HEK293T (cell line): ENCODE measurements at regions not wholly inside any gene's neighbourhood (a gene's known extent, or its start where the extent isn't known, plus 50 kb on each side); places are given as distances from the start of the nearest gene placed in this dataset.

Experiments used
- CTCF ChIA-PET: fragments of 350-600 bp; formaldehyde crosslinking; extraction: SDS; loops from one replicate; lab custom pipeline; 2021; ENCODE audit warnings: antibody characterized with exemption, inconsistent platforms; lab: Yijun Ruan, JAX
- POLR2A ChIA-PET: fragments of 350-600 bp; formaldehyde crosslinking; extraction: SDS; loops from one replicate; lab custom pipeline; 2020; ENCODE audit warnings: antibody characterized with exemption, inconsistent platforms; lab: Yijun Ruan, JAX
- DNase-seq: peaks from one replicate; pipeline ENCODE4 v3.0.0; 2012; ENCODE audit warnings: mixed read lengths; ENCODE audit errors: extremely low spot score
- ARNT ChIP-seq: fragments of 450-650 bp; IDR thresholded peaks from 2 replicates; pipeline ENCODE4 v1.6.1; 2017; ENCODE audit warnings: mild to moderate bottlenecking
- BHLHE40 ChIP-seq: fragments of 450-650 bp; IDR thresholded peaks from 2 replicates; pipeline ENCODE4 v1.6.1; 2016; ENCODE audit warnings: mild to moderate bottlenecking, moderate library complexity, borderline replicate concordance
- CTBP1 ChIP-seq: fragments of 450-650 bp; IDR thresholded peaks from 2 replicates; pipeline ENCODE4 v1.6.1; 2016; ENCODE audit warnings: borderline replicate concordance
- ELF4 ChIP-seq: fragments of 450-650 bp; IDR thresholded peaks from 2 replicates; pipeline ENCODE4 v1.6.1; 2017; ENCODE audit warnings: antibody characterized with exemption
- FOXA1 ChIP-seq: fragments of 450-650 bp; IDR thresholded peaks from 2 replicates; pipeline ENCODE4 v1.6.1; 2016; ENCODE audit warnings: mild to moderate bottlenecking
- FOXK2 ChIP-seq: fragments of 450-650 bp; IDR thresholded peaks from 2 replicates; pipeline ENCODE4 v1.6.1; 2016; ENCODE audit warnings: mild to moderate bottlenecking
- FOXM1 ChIP-seq: fragments of 450-650 bp; IDR thresholded peaks from 2 replicates; pipeline ENCODE4 v1.6.1; 2017; ENCODE audit warnings: mild to moderate bottlenecking, borderline replicate concordance
- HDGF ChIP-seq: fragments of 450-650 bp; IDR thresholded peaks from 2 replicates; pipeline ENCODE4 v1.6.1; 2017; ENCODE audit warnings: antibody characterized with exemption, borderline replicate concordance
- L3MBTL2 ChIP-seq: fragments of 450-650 bp; conservative IDR thresholded peaks from 2 replicates; pipeline ENCODE4 v1.6.1; 2016; ENCODE audit warnings: mild to moderate bottlenecking
- LEF1 ChIP-seq: fragments of 450-650 bp; IDR thresholded peaks from 2 replicates; pipeline ENCODE4 v1.6.1; 2017; ENCODE audit warnings: mild to moderate bottlenecking, borderline replicate concordance
- NFRKB ChIP-seq: fragments of 450-650 bp; IDR thresholded peaks from 2 replicates; pipeline ENCODE4 v1.6.1; 2016; ENCODE audit warnings: mild to moderate bottlenecking, moderate library complexity
- PKNOX1 ChIP-seq: fragments of 450-650 bp; IDR thresholded peaks from 2 replicates; pipeline ENCODE4 v1.6.1; 2016
- SP1 ChIP-seq: fragments of 450-650 bp; IDR thresholded peaks from 2 replicates; pipeline ENCODE4 v1.6.1; 2017
- SUZ12 ChIP-seq: fragments of 450-650 bp; IDR thresholded peaks from 2 replicates; pipeline ENCODE4 v1.6.1; 2016; ENCODE audit warnings: mild to moderate bottlenecking
- TARDBP ChIP-seq: fragments of 450-650 bp; IDR thresholded peaks from 2 replicates; pipeline ENCODE4 v1.6.1; 2016
- ZNF384 ChIP-seq: fragments of 450-650 bp; IDR thresholded peaks from 2 replicates; pipeline ENCODE4 v1.6.1; 2016

- no peak for TF ChIP-seq PKNOX1
- no peak for TF ChIP-seq L3MBTL2
- no peak for TF ChIP-seq FOXK2
- TF ChIP-seq ZNF384 = no peak
- no peak for TF ChIP-seq SUZ12
- TF ChIP-seq FOXM1 = no peak
- ChIA-PET POLR2A (no interaction called here), CTCF (no interaction called here)
- no peak for DNase-seq
Observed at GRCh38 chr1:106523497-106523896, 533.0 kb upstream of the PRMT6 start.

DNA sequence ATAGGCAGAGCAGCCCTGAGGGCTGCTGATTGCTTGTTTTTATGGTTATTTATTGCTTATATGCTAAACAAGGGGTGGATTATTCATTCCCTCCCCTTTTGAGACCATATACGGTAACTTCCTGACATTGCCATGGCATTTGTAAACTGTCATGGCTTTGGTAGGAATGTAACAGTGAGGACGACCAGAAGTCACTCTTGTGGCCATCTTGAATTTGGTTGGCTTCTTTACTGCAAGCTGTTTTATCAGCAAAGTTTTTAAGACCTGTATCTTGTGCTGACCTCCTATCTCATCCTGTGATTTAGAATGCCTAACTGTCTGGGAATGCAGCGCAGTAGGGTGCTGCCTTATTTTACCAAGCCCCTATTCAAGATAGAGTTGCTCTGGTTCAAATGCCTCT lies 531.8 kb upstream of the PRMT6 start:
- ChIA-PET CTCF (no interaction called here), POLR2A (no interaction called here)
- DNase-seq = no peak
- TF ChIP-seq FOXA1 (no peak), ZNF384 (no peak), ELF4 (no peak), LEF1 (no peak), ARNT (no peak), CTBP1 (no peak), FOXK2 (no peak), SP1 (no peak), L3MBTL2 (no peak), NFRKB (no peak), BHLHE40 (no peak), PKNOX1 (no peak), TARDBP (no peak), FOXM1 (no peak), SUZ12 (no peak), HDGF (no peak)

DNA sequence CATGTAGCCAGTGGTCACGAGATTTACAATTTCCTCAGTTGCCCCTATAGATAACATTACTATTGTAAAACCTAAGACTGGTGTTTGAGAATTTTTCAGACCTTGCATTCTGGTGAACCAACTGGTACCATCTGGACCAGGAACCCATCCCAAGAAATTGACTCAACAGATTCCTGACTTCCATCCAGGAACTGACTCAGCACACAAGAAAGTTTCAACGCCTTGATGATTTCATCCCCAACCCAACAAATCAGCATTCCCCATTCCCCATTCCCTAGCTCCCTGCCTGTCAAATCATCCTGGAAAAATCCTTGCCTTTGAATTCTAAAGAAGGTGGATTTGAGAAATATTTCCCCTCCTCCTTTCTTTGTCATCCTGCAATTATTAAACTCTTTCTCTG lies 529.8 kb upstream of the PRMT6 start:
- DNase-seq = no peak
- POLR2A ChIA-PET = no interaction called here
- TF ChIP-seq ELF4 = no peak
- TF ChIP-seq FOXK2 = no peak
- no peak for TF ChIP-seq PKNOX1
- TF ChIP-seq TARDBP = no peak
- no peak for TF ChIP-seq SUZ12
- no peak for TF ChIP-seq CTBP1
- TF ChIP-seq ZNF384 = no peak
- no peak for TF ChIP-seq NFRKB
- TF ChIP-seq L3MBTL2 = no peak
- no peak for TF ChIP-seq FOXM1
- no peak for TF ChIP-seq SP1
- no peak for TF ChIP-seq BHLHE40
- no peak for TF ChIP-seq LEF1
- TF ChIP-seq ARNT = no peak
- TF ChIP-seq FOXA1 = no peak
- TF ChIP-seq HDGF = no peak
- CTCF ChIA-PET = no interaction called here

DNA sequence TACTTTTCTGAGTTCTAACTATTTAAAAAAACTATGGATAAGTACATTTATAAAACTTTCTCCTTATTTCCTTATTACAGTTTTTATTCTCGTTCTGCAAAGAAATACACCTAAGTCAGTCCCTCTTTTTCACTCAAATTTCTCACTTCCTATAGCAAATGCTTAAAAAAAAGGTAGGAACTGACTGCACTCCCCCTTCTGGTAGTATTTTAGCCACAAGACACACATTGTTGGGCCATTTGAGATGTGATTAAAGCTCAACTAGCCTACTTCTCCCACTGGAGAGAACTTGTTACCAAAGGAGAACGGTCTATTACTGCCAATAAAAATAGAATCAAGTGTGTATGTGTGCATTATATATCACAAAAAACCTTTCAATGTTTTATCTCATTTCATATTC lies 521.9 kb upstream of the PRMT6 start:
- TF ChIP-seq ELF4 (no peak), ARNT (no peak), TARDBP (no peak), CTBP1 (no peak), PKNOX1 (no peak), SUZ12 (no peak), NFRKB (no peak), ZNF384 (no peak), LEF1 (no peak), SP1 (no peak), FOXA1 (no peak), L3MBTL2 (no peak), FOXM1 (no peak)
- no peak for DNase-seq
- CTCF ChIA-PET = no interaction called here
- POLR2A ChIA-PET = no interaction called here

DNA sequence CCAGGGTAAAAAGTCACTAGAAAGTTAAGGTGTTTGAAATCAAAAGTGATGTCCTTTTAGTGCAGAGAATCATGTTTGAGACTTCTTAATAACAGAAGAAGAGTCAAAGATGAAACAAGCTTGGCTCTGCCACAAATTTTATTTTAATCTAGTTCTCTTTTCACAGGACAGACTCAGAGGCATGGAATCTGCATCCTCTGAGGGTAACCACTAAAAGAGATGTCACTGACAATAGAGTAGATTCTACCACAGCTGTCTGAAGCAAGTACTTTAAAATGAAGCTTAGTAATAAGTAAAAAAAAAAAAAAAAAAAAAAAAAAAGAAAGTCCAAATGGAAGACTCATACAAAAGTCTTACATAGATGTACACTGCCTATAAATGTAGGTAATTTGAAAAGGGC lies 519.7 kb upstream of the PRMT6 start:
- TF ChIP-seq HDGF (no peak), CTBP1 (no peak), L3MBTL2 (no peak), ARNT (no peak), FOXA1 (no peak), FOXK2 (no peak), BHLHE40 (no peak), ELF4 (no peak), PKNOX1 (no peak), LEF1 (no peak), TARDBP (no peak), NFRKB (no peak), ZNF384 (no peak)
- POLR2A ChIA-PET = no interaction called here
- no peak for DNase-seq
- CTCF ChIA-PET = no interaction called here
